ENCODE measurements at regions not wholly inside any gene's neighbourhood (a gene's known extent, or its start where the extent isn't known, plus 50 kb on each side); places are given as distances from the start of the nearest gene placed in this dataset.

GRCh38 chr20:24813080-24813479 lies 136.0 kb upstream of the CST7 start:
- H3K4me3 ChIP-seq (ENCODE audit: low read depth, low read length) = no peak overlapping the region
- TF ChIP-seq CTCF (conservative IDR thresholded peaks at IDR 0.05; ENCODE audit: low read depth, low read length) = no peak
- DNase-seq (ENCODE audit: low read depth) = no peak

GRCh38 chr20:24813496-24813895 lies 135.6 kb upstream of the CST7 start:
- no peak for TF ChIP-seq CTCF (conservative IDR thresholded peaks at IDR 0.05; ENCODE audit: low read depth, low read length)
- H3K4me3 ChIP-seq (ENCODE audit: low read depth, low read length) = no peak overlapping the region
- DNase-seq (ENCODE audit: low read depth) = no peak

- DNase-seq (ENCODE audit: low read depth) = no peak
- TF ChIP-seq CTCF (conservative IDR thresholded peaks at IDR 0.05; ENCODE audit: low read depth, low read length) = no peak
- no peak overlapping the region for H3K4me3 ChIP-seq (ENCODE audit: low read depth, low read length)
These were observed 135.1 kb upstream of the CST7 start for GRCh38 chr20:24813936-24814335.

- DNase-seq (ENCODE audit: low read depth) = no peak
- no peak overlapping the region for H3K4me3 ChIP-seq (ENCODE audit: low read depth, low read length)
- no peak for TF ChIP-seq CTCF (conservative IDR thresholded peaks at IDR 0.05; ENCODE audit: low read depth, low read length)
These were observed 134.4 kb upstream of the CST7 start for GRCh38 chr20:24814556-24815195.

GRCh38 chr20:24815196-24815815 lies 133.8 kb upstream of the CST7 start:
- no peak for DNase-seq (ENCODE audit: low read depth)
- no peak for TF ChIP-seq CTCF (conservative IDR thresholded peaks at IDR 0.05; ENCODE audit: low read depth, low read length)
- H3K4me3 ChIP-seq (ENCODE audit: low read depth, low read length) = no peak overlapping the region

- TF ChIP-seq CTCF (conservative IDR thresholded peaks at IDR 0.05; ENCODE audit: low read depth, low read length) = no peak
- no peak overlapping the region for H3K4me3 ChIP-seq (ENCODE audit: low read depth, low read length)
- no peak for DNase-seq (ENCODE audit: low read depth)
These were observed 133.1 kb upstream of the CST7 start for GRCh38 chr20:24815931-24816330.

- no peak overlapping the region for H3K4me3 ChIP-seq (ENCODE audit: low read depth, low read length)
- no peak for TF ChIP-seq CTCF (conservative IDR thresholded peaks at IDR 0.05; ENCODE audit: low read depth, low read length)
- DNase-seq (ENCODE audit: low read depth) = no peak
These were observed 132.6 kb upstream of the CST7 start for GRCh38 chr20:24816431-24816830.

All from epithelial cell of proximal tubule (primary cell).